Ishikawa (cell line): ENCODE measurements at regions not wholly inside any gene's neighbourhood (a gene's known extent, or its start where the extent isn't known, plus 50 kb on each side); places are given as distances from the start of the nearest gene placed in this dataset.

ENCODE experiments used
- CEBPB ChIP-seq: IDR thresholded peaks from 2 replicates; pipeline ENCODE4 v1.6.1; 2012
- CREB1 ChIP-seq: IDR thresholded peaks from 2 replicates; pipeline ENCODE4 v1.6.1; 2012; ENCODE audit warnings: low read depth
- EGR1 ChIP-seq: IDR thresholded peaks from 2 replicates; pipeline ENCODE4 v1.6.1; 2012
- EP300 ChIP-seq: IDR thresholded peaks from 2 replicates; pipeline ENCODE4 v1.6.1; 2012; ENCODE audit warnings: borderline replicate concordance
- FOXM1 ChIP-seq: IDR thresholded peaks from 2 replicates; pipeline ENCODE4 v1.6.1; 2012; ENCODE audit warnings: low read depth, borderline replicate concordance
- NFIC ChIP-seq: IDR thresholded peaks from 2 replicates; pipeline ENCODE4 v1.6.1; 2012
- RAD21 ChIP-seq: IDR thresholded peaks from 2 replicates; pipeline ENCODE4 v1.6.1; 2012; ENCODE audit warnings: low read depth
- TAF1 ChIP-seq: IDR thresholded peaks from 2 replicates; pipeline ENCODE4 v1.6.1; 2012; ENCODE audit warnings: low read depth, mild to moderate bottlenecking
- TCF12 ChIP-seq: IDR thresholded peaks from 2 replicates; pipeline ENCODE4 v1.6.1; 2012; ENCODE audit warnings: low read depth
- TEAD4 ChIP-seq: IDR thresholded peaks from 2 replicates; pipeline ENCODE4 v1.6.1; 2012
- YY1 ChIP-seq: IDR thresholded peaks from 2 replicates; pipeline ENCODE4 v1.6.1; 2012; ENCODE audit warnings: low read depth
- ZBTB7A ChIP-seq: IDR thresholded peaks from 2 replicates; pipeline ENCODE4 v1.6.1; 2012; ENCODE audit warnings: low read depth
- TF ChIP-seq, protein P1 (sequence below): IDR thresholded peaks from 2 replicates; pipeline ENCODE4 v1.6.1; 2012
- TF ChIP-seq, protein P2 (sequence below): IDR thresholded peaks from 2 replicates; pipeline ENCODE4 v1.6.1; 2012
- TF ChIP-seq, protein P3 (sequence below): IDR thresholded peaks from 2 replicates; pipeline ENCODE4 v1.6.1; 2012; ENCODE audit warnings: low read depth, mild to moderate bottlenecking

DNA sequence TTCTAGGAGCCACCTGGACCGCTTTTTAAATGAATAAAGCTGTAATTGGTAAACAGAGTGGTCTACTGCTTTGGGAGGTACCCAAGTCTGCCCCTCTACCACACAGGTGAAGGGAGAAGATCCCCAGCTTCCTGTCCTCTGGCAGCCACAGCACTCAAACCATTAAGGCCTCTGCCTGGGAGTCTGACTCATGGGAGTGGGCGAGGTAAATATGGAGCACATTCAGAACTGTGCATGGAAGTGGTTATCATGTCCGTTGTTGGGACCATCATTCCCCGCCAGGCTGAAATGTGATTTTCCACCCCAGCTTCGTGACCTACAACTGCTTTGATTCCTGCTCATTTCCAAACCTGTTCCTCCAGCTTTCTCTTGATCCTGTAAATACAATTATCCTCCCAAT lies 59.5 kb upstream of the ALDH1B1 start:
- TF ChIP-seq, protein P1, sequence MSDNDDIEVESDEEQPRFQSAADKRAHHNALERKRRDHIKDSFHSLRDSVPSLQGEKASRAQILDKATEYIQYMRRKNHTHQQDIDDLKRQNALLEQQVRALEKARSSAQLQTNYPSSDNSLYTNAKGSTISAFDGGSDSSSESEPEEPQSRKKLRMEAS, result no peak
- TF ChIP-seq NFIC (no peak), RAD21 (no peak), CREB1 (no peak), EGR1 (no peak), TAF1 (no peak), ZBTB7A (no peak), TEAD4 (no peak), TCF12 (no peak), EP300 (no peak), CEBPB (no peak), FOXM1 (no peak), YY1 (no peak)
- TF ChIP-seq, protein P2, sequence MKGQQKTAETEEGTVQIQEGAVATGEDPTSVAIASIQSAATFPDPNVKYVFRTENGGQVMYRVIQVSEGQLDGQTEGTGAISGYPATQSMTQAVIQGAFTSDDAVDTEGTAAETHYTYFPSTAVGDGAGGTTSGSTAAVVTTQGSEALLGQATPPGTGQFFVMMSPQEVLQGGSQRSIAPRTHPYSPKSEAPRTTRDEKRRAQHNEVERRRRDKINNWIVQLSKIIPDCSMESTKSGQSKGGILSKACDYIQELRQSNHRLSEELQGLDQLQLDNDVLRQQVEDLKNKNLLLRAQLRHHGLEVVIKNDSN, result no peak
- TF ChIP-seq, protein P3, sequence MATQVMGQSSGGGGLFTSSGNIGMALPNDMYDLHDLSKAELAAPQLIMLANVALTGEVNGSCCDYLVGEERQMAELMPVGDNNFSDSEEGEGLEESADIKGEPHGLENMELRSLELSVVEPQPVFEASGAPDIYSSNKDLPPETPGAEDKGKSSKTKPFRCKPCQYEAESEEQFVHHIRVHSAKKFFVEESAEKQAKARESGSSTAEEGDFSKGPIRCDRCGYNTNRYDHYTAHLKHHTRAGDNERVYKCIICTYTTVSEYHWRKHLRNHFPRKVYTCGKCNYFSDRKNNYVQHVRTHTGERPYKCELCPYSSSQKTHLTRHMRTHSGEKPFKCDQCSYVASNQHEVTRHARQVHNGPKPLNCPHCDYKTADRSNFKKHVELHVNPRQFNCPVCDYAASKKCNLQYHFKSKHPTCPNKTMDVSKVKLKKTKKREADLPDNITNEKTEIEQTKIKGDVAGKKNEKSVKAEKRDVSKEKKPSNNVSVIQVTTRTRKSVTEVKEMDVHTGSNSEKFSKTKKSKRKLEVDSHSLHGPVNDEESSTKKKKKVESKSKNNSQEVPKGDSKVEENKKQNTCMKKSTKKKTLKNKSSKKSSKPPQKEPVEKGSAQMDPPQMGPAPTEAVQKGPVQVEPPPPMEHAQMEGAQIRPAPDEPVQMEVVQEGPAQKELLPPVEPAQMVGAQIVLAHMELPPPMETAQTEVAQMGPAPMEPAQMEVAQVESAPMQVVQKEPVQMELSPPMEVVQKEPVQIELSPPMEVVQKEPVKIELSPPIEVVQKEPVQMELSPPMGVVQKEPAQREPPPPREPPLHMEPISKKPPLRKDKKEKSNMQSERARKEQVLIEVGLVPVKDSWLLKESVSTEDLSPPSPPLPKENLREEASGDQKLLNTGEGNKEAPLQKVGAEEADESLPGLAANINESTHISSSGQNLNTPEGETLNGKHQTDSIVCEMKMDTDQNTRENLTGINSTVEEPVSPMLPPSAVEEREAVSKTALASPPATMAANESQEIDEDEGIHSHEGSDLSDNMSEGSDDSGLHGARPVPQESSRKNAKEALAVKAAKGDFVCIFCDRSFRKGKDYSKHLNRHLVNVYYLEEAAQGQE, result no peak

DNA sequence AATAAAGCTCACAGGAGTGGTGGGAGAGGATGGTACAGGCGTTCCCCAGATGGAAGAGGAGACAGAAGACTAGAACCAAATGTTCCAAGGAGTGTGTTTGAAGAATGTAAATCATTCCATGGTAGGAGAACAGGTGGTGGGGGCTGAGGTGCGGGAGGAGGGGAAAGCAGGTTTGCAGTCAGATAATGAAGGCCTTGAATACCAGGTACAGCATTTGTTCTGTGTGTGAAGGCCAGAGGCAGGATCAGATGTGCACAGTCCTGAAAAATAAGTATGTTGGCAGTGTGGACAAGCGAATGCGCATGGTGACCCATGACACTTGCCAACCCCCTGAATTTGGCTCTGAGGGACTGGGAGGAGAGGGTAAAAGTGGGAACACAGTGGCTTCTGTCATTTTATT lies 59.9 kb upstream of the ALDH1B1 start:
- TF ChIP-seq, protein P1, result no peak
- TF ChIP-seq NFIC, result no peak
- TF ChIP-seq YY1, result no peak
- TF ChIP-seq CREB1, result no peak
- TF ChIP-seq, protein P3, result no peak
- TF ChIP-seq EGR1, result no peak
- TF ChIP-seq TEAD4, result no peak
- TF ChIP-seq RAD21, result no peak
- no peak for TF ChIP-seq ZBTB7A
- no peak for TF ChIP-seq TAF1
- TF ChIP-seq TCF12, result no peak
- TF ChIP-seq CEBPB, result no peak
- TF ChIP-seq, protein P2, result no peak
- TF ChIP-seq FOXM1, result no peak
- TF ChIP-seq EP300, result no peak

DNA sequence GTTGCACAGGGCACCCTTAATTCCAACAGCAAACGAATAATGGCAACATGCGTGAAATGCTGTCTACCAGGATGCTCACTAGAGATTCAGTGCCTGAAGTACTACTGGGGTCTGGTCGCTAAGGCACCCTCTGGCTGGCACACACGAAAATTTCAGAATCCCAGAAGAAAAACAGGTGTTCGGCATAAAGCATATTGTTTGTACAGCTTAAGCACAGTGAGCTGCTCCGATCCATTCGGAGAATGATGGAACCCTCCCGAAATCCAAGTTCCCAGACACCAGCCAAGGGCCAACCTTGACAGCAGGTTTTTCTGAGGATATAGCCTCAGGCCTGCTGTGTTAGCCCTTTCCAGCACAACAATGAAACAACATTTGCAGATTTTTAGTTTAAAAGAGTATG lies 61.4 kb upstream of the ALDH1B1 start:
- no peak for TF ChIP-seq CEBPB
- TF ChIP-seq EP300, result no peak
- no peak for TF ChIP-seq TAF1
- TF ChIP-seq CREB1, result no peak
- TF ChIP-seq YY1, result no peak
- TF ChIP-seq TEAD4, result no peak
- no peak for TF ChIP-seq TCF12
- TF ChIP-seq, protein P2, result no peak
- TF ChIP-seq FOXM1, result no peak
- TF ChIP-seq EGR1, result no peak

DNA sequence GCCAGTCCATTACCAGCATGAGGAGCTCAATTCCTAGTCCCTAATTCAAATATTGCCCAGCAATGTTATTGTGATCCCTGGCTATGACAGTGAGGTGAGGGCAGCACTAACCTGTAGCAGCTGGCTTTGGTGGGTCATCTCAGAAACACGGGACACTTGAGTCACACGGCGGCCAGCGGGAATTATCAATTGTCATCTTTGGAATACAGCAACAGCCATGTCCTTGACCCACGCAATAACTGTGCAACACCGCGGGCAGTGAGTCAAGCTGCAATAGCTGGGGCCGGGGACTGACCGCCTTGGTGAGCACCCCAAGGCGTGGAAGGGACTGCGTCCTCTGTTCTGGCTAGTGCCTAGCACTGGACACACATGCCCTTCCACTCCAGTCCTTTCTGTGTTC lies 62.5 kb upstream of the ALDH1B1 start:
- TF ChIP-seq RAD21 (no peak), EGR1 (no peak), YY1 (no peak), CREB1 (no peak), FOXM1 (no peak), CEBPB (no peak), TEAD4 (no peak), EP300 (no peak), ZBTB7A (no peak), TAF1 (no peak), NFIC (no peak), TCF12 (no peak)
- TF ChIP-seq, protein P2, result no peak
- TF ChIP-seq, protein P1, result no peak
- TF ChIP-seq, protein P3, result no peak
